Lower lobe of right lung (tissue), 2 donors: ENCODE measurements at regions not wholly inside any gene's neighbourhood (a gene's known extent, or its start where the extent isn't known, plus 50 kb on each side); places are given as distances from the start of the nearest gene placed in this dataset.
A peak's percentile ranks its signal among the peaks of the same experiment; 100 is the strongest.

Source experiments
- ATAC-seq, 2 donors: fragments of 200-7000 bp; cut with Tn5 transposase; one replicate each; pipeline ENCODE4 v1.9.1; 2020 to 2022; ENCODE audit warnings: mild to moderate bottlenecking in 2 of 2, moderate library complexity in 2 of 2
- DNase-seq: peaks from one replicate; pipeline ENCODE4 v3.0.0-alpha.2; 2020
- H3K27ac ChIP-seq: fragments of 200-600 bp; one replicate; pipeline ENCODE4 v1.8.0; 2022
- H3K27me3 ChIP-seq: fragments of 200-600 bp; one replicate; pipeline ENCODE4 v1.8.0; 2022; ENCODE audit warnings: low read depth
- H3K36me3 ChIP-seq: fragments of 200-600 bp; one replicate; pipeline ENCODE4 v1.8.0; 2022; ENCODE audit warnings: mild to moderate bottlenecking
- H3K4me1 ChIP-seq: fragments of 200-600 bp; one replicate; pipeline ENCODE4 v1.8.0; 2022
- H3K4me3 ChIP-seq: fragments of 200-600 bp; one replicate; pipeline ENCODE4 v1.8.0; 2022; ENCODE audit warnings: mild to moderate bottlenecking
- H3K9me3 ChIP-seq: fragments of 200-600 bp; one replicate; pipeline ENCODE4 v1.8.0; 2022
- CTCF ChIP-seq: fragments of 200-600 bp; IDR thresholded peaks from one replicate; pipeline ENCODE4 v1.8.0; 2022; ENCODE audit warnings: antibody characterized with exemption, mild to moderate bottlenecking
- intact Hi-C: fragments of 100-400 bp; cut with DNase I; formaldehyde crosslinking; loops from one replicate; pipeline ENCODE4 v1.11.0; 2022
- donor health status: DM: no; HTN: yes; CAD: no; lungs with severe emphysema.

GRCh38 chr6:147119310-147119709, 84.9 kb upstream of the STXBP5 start:
- no peaks in the 10 kb centered on the region for H3K27me3 ChIP-seq
- H3K4me3 ChIP-seq, result no peak overlapping the region
- TF ChIP-seq CTCF, result no peak
- no peak for ATAC-seq
- no peaks in the 10 kb centered on the region for H3K36me3 ChIP-seq
- H3K4me1 ChIP-seq, result no peaks in the 10 kb centered on the region
- H3K9me3 ChIP-seq, result no peaks in the 10 kb centered on the region
- intact Hi-C loops, result no loop called here
- no peak overlapping the region for H3K27ac ChIP-seq
- no peak for DNase-seq

- no peak for ATAC-seq
These were observed 81.4 kb upstream of the STXBP5 start for GRCh38 chr6:147122823-147123222.

GRCh38 chr6:147126618-147127022, 77.6 kb upstream of the STXBP5 start:
- Histone ChIP-seq H3K9me3 (no peaks in the 10 kb centered on the region), H3K27ac (no peak overlapping the region), H3K4me1 (no peaks in the 10 kb centered on the region), H3K36me3 (no peaks in the 10 kb centered on the region), H3K27me3 (no peaks in the 10 kb centered on the region), H3K4me3 (no peak overlapping the region)
- TF ChIP-seq CTCF, result no peak
- DNase-seq, result no peak
- peak in 1 of 2 donors; percentile 73 for ATAC-seq
- intact Hi-C loops, result no loop called here

More at GRCh38 chr6:147122823-147123222, 81.4 kb upstream of the STXBP5 start:
- H3K27ac ChIP-seq, result no peak overlapping the region
- no peaks in the 10 kb centered on the region for H3K36me3 ChIP-seq
- no peak for DNase-seq
- no peak overlapping the region for H3K4me3 ChIP-seq
- H3K4me1 ChIP-seq, result no peaks in the 10 kb centered on the region
- H3K9me3 ChIP-seq, result no peaks in the 10 kb centered on the region
- TF ChIP-seq CTCF, result no peak
- intact Hi-C loops, result no loop called here
- H3K27me3 ChIP-seq, result no peaks in the 10 kb centered on the region

- no peak overlapping the region for H3K4me3 ChIP-seq
- intact Hi-C loops, result no loop called here
- H3K27me3 ChIP-seq, result no peaks in the 10 kb centered on the region
- H3K27ac ChIP-seq, result no peak overlapping the region
- no peaks in the 10 kb centered on the region for H3K4me1 ChIP-seq
- no peak for TF ChIP-seq CTCF
- no peak for DNase-seq
- ATAC-seq, result no peak
- no peaks in the 10 kb centered on the region for H3K36me3 ChIP-seq
- H3K9me3 ChIP-seq, result no peaks in the 10 kb centered on the region
These were observed 76.6 kb upstream of the STXBP5 start for GRCh38 chr6:147127587-147127986.

- Histone ChIP-seq H3K9me3 (no peaks in the 10 kb centered on the region), H3K27me3 (no peaks in the 10 kb centered on the region), H3K36me3 (no peaks in the 10 kb centered on the region), H3K4me1 (no peaks in the 10 kb centered on the region), H3K27ac (no peak overlapping the region), H3K4me3 (no peak overlapping the region)
- intact Hi-C loops, result no loop called here
- TF ChIP-seq CTCF, result no peak
- DNase-seq, result no peak
- ATAC-seq, result no peak
These were observed 76.2 kb upstream of the STXBP5 start for GRCh38 chr6:147128056-147128455.

GRCh38 chr6:147131532-147132128, 72.6 kb upstream of the STXBP5 start:
- H3K4me1 ChIP-seq, result no peaks in the 10 kb centered on the region
- no peaks in the 10 kb centered on the region for H3K36me3 ChIP-seq
- no peaks in the 10 kb centered on the region for H3K9me3 ChIP-seq
- intact Hi-C loops, result no loop called here
- no peak overlapping the region for H3K27ac ChIP-seq
- ATAC-seq (peak in 1 of 2 donors; percentile 36), DNase-seq (no peak)
- no peak overlapping the region for H3K4me3 ChIP-seq
- no peak for TF ChIP-seq CTCF
- H3K27me3 ChIP-seq, result no peaks in the 10 kb centered on the region
